ENCODE measurements at regions not wholly inside any gene's neighbourhood (a gene's known extent, or its start where the extent isn't known, plus 50 kb on each side); places are given as distances from the start of the nearest gene placed in this dataset.
A peak's percentile ranks its signal among the peaks of the same experiment; 100 is the strongest.
"Not testable (repeated sequence)": the region's sequence is repeated elsewhere in the genome, so short reads cannot be mapped to it uniquely, and the experiment has no call there.

DNA sequence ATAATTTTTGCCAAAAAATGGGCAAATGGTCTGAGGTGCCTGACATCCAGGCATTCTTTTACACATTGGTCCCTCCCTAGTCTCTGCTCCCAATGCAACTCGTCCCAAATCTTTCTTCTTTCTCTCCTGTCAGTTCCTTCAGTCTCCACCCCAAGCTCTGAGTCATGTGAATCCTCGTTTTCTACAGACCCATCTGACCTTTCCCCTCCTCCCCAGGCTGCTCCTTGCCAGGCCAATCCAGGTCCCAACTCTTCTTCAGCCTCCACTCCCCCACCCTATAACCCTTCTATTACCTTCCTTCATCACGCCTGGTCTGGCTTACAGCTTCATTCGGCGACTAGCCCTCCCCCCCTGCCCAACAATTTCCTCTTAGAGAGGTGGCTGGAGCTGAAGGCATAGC, 55.3 kb downstream of the BBS10 start:
- DNase-seq (ENCODE audit: low spot score in 2 of 2); H3K4me1 ChIP-seq; H3K27me3 ChIP-seq; H3K36me3 ChIP-seq; intact Hi-C loops (cut with DNase I; ENCODE audit: low total_unique reads); H3K4me3 ChIP-seq; H3K9me3 ChIP-seq; H3K27ac ChIP-seq: not testable (repeated sequence)

DNA sequence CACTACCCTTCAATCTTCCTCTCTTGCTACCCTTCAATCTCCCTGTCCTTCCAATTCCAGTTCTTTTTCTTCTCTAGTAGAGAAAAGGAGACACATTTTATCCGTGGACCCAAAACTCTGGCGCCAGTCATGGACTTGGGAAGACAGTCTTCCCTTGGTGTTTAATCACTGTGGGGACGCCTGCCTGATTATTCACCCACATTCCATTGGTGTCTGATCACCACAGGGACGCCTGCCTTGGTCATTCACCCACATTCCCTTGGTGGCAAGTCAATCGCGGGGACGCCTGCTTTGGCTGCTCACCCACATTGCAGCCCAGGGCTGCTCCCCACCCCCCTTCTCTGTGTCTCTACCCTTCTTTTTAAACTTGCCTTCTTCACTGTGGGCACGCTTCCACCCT, 55.9 kb downstream of the BBS10 start:
- H3K4me1 ChIP-seq; H3K27me3 ChIP-seq; H3K36me3 ChIP-seq; H3K9me3 ChIP-seq; DNase-seq (ENCODE audit: low spot score in 2 of 2); H3K27ac ChIP-seq; intact Hi-C loops (cut with DNase I; ENCODE audit: low total_unique reads); H3K4me3 ChIP-seq: not testable (repeated sequence)

DNA sequence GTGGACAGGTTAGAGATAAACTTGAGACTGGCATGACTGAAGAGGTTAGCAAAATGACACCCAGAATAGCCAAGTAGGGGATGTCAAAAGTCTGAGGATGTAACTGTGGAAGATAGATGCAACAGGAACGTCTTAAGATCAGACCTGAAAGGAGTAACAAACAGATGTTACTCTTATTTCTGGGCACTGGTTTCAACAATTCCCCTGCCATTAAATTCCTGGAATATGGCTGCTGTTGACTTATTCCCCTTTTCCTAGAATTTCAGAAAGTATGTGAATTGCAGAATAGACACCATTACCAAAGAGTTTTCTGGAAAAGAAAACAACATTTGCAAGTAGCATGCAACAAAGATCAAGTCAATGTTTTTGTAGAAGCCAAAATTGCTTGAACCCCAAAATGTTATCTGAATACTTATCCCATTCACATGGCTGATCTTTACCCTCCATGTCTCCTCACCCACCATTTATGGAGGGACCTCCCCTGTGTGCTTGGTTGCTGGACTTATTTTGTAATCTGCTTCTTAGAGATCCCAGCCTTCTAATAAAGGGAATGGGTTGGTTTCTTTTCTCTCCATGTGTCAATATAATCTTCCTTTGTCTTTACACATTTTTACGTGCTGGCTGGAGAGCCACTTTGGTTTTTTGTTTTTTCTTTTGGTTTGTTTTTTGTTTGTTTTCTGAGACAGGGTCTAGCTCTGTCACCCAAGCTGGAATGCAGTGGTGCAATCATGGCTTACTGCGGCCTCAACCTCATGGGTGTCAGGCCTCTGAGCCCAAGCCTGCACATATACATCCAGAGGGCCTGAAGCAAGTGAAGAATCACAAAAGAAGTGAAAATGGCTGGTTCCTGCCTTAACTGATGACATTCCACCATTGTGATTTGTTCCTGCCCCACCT, 57.0 kb downstream of the BBS10 start:
- H3K36me3 ChIP-seq, result no peaks in the 10 kb centered on the region
- no peak for DNase-seq (ENCODE audit: low spot score in 2 of 2)
- no peaks in the 10 kb centered on the region for H3K27me3 ChIP-seq
- H3K9me3 ChIP-seq, result no peaks in the 10 kb centered on the region
- no peak overlapping the region for H3K4me3 ChIP-seq
- H3K27ac ChIP-seq, result peak overlapping the region in 1 of 2 donors; percentile 9
- H3K4me1 ChIP-seq, result no peaks in the 10 kb centered on the region
- TF ChIP-seq, protein P1, sequence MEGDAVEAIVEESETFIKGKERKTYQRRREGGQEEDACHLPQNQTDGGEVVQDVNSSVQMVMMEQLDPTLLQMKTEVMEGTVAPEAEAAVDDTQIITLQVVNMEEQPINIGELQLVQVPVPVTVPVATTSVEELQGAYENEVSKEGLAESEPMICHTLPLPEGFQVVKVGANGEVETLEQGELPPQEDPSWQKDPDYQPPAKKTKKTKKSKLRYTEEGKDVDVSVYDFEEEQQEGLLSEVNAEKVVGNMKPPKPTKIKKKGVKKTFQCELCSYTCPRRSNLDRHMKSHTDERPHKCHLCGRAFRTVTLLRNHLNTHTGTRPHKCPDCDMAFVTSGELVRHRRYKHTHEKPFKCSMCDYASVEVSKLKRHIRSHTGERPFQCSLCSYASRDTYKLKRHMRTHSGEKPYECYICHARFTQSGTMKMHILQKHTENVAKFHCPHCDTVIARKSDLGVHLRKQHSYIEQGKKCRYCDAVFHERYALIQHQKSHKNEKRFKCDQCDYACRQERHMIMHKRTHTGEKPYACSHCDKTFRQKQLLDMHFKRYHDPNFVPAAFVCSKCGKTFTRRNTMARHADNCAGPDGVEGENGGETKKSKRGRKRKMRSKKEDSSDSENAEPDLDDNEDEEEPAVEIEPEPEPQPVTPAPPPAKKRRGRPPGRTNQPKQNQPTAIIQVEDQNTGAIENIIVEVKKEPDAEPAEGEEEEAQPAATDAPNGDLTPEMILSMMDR (IDR thresholded peaks at IDR 0.05), result no peak
- no peak for TF ChIP-seq POLR2AphosphoS5 (IDR thresholded peaks at IDR 0.05)
- no peak for TF ChIP-seq POLR2A (IDR thresholded peaks at IDR 0.05)
- intact Hi-C loops (cut with DNase I; ENCODE audit: low total_unique reads), result no loop called here

DNA sequence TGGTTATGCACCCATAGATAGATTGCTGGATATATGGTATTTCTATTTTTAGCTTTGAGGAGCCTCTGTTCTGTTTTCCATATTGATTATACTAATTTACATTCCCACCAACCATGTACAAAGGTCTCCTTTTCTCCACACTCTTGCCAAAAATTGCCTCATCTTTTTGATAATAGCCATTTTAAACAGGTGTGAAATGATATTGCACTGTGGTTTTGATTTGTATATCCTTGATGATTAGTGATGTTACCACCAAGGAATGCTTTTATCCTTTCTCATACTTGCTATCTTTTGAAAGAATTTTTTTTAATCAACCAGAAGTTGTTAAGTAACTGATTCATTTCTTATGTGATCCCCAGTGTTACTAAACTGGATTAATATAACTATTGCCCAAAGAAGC, 60.0 kb downstream of the BBS10 start:
- H3K4me3 ChIP-seq, result no peak overlapping the region
- intact Hi-C loops (cut with DNase I; ENCODE audit: low total_unique reads), result no loop called here
- H3K9me3 ChIP-seq, result no peaks in the 10 kb centered on the region
- TF ChIP-seq POLR2A (IDR thresholded peaks at IDR 0.05) (no peak), POLR2AphosphoS5 (IDR thresholded peaks at IDR 0.05) (no peak)
- TF ChIP-seq, protein P1 (IDR thresholded peaks at IDR 0.05), result no peak
- no peaks in the 10 kb centered on the region for H3K36me3 ChIP-seq
- no peak for DNase-seq (ENCODE audit: low spot score in 2 of 2)
- no peaks in the 10 kb centered on the region for H3K4me1 ChIP-seq
- no peaks in the 10 kb centered on the region for H3K27me3 ChIP-seq
- no peak overlapping the region for H3K27ac ChIP-seq

DNA sequence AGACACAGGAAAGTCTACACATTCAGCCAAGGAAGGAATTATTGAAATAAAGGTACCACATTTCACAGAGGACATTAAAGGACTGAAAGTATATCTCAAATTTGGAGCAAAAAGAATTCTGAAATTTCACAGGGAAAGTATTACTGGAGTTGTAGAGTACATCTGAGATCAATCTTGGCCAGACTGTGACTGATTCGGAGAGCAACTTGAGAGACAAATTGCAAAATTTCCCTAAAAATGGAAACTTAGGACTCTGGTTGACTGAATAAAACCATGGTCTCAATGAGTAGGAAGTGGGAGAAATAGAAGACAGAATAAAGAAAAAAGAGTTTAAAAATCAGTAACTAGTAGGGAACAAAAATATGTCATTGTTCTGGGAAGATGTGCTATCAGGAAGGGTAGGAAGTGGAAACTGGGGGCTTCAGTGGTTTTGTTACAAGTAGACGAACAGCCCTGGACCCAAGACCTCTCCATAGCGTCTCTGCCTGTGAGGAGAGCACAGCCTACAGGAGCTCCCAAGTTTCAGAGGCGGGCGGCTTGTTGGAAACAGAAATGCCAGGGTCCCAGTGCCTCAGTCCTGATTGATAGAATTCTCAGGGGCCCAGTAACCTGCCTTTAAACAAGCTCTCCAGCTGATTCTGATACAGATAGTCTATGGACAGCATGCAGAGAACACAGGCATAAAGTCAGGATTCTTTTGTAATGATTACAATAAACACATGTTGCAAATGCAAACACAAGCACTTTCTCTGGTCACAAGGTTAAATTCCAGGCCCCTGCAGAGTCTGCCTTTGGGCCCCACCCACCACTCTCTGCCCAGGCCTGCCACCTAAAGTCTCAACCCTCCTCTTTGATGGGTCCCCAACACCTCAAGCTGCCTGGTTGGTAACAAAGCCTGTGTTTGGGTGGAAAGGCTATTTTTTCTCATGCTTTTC, 63.1 kb downstream of the BBS10 start:
- no peak for TF ChIP-seq POLR2AphosphoS5 (IDR thresholded peaks at IDR 0.05)
- TF ChIP-seq, protein P1 (IDR thresholded peaks at IDR 0.05), result no peak
- no peak for TF ChIP-seq POLR2A (IDR thresholded peaks at IDR 0.05)
- H3K27ac ChIP-seq, result no peak overlapping the region
- H3K4me3 ChIP-seq, result no peak overlapping the region

DNA sequence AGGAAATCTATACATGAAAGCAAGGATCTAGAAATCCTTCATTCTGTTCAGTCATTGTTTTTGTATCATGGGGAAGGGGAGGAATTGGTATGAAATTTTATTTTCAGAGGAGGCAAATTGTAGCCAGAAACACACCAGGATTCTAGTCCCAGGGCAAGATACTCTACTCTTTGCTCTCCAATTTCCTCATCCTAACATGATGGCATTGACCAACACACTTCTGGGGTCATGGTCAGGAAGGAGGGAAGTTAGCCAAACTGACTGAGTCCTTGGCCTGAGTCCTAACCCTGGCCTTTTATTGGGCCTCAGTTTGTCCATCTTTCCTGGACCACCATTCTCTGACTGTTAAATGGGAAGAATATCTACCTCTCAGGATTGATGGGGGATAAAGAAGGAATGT, 65.5 kb downstream of the BBS10 start:
- Histone ChIP-seq H3K36me3 (no peaks in the 10 kb centered on the region), H3K27ac (no peak overlapping the region), H3K4me1 (no peaks in the 10 kb centered on the region), H3K9me3 (no peaks in the 10 kb centered on the region), H3K27me3 (no peaks in the 10 kb centered on the region), H3K4me3 (no peak overlapping the region)
- intact Hi-C loops (cut with DNase I; ENCODE audit: low total_unique reads), result no loop called here
- DNase-seq (ENCODE audit: low spot score in 2 of 2), result no peak
- no peak for TF ChIP-seq POLR2AphosphoS5 (IDR thresholded peaks at IDR 0.05)
- TF ChIP-seq, protein P1 (IDR thresholded peaks at IDR 0.05), result no peak
- TF ChIP-seq POLR2A (IDR thresholded peaks at IDR 0.05), result no peak

More for the DNA sequence above, 63.1 kb downstream of the BBS10 start:
- Histone ChIP-seq H3K9me3 (no peaks in the 10 kb centered on the region), H3K27me3 (no peaks in the 10 kb centered on the region), H3K4me1 (no peaks in the 10 kb centered on the region), H3K36me3 (no peaks in the 10 kb centered on the region)
- intact Hi-C loops (cut with DNase I; ENCODE audit: low total_unique reads), result no loop called here
- no peak for DNase-seq (ENCODE audit: low spot score in 2 of 2)

Measured in breast epithelium (tissue), 4 donors.